HG03575 (cell line): ENCODE measurements at regions not wholly inside any gene's neighbourhood (a gene's known extent, or its start where the extent isn't known, plus 50 kb on each side); places are given as distances from the start of the nearest gene placed in this dataset.
"Not testable (repeated sequence)": the region's sequence is repeated elsewhere in the genome, so short reads cannot be mapped to it uniquely, and the experiment has no call there.

Experiments used
- ATAC-seq: cut with Tn5 transposase; IDR thresholded peaks from one replicate; pipeline ENCODE4 v1.9.1; 2021; ENCODE audit not compliant: unreplicated experiment, insufficient number of reproducible peaks, low FRiP score; ENCODE audit errors: extremely low read depth

DNA sequence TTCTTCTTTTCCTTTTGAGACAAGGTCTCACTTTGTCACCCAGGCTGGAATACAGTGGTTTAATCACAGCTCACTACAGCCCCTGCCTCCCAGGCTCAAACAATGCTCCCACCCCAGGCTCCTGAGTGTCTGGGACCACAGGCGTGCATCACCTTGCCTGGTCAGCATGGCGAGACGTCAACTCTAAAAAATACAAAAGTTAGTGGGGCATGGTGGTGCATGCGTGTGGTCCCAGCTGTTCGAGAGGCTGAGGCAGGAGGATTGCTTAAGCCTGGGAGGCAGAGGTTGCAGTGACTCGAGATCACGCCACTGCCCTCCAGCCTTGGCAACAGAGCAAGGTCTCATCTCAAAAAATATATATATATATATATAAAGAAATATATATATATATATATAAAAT lies 242.4 kb downstream of the SHOX start:
- ATAC-seq, result no peak

DNA sequence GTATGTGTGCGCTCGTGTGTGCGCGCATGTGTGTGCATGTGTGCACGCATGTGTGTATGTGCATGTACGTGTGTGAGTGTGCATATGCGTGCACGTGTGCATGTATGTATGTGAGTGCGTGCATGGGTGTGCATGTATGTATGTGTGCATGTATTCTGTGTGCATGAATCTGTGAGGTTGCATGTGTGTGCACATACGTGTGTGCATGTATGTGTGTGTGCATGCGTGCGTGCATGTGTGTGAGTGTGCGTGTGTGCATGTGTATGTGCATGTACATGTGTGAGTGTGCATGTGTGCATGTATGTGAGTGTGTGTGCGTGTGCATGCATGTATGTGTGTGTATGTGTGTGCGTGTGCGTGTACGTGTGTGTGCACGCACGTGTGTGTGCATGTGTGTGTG lies 241.5 kb downstream of the SHOX start:
- no peak for ATAC-seq

DNA sequence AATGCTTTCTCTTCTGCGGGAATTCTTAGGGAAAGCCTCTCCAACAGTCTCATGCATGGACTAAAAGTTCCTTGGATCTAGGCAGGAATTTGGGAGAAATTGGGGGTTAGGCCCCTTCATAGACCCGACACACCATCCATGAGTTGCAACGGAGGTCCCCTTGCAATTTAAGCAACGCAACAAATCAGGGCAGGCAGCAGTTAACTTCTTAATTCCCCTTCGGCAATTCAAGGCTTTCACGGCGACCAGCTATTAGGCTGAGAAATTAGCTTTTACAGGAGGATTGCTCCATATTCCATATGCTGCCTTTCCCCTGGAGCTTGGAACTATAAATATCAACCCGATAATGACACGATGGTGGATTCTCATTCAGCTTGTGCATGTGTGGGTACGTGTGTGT lies 241.0 kb downstream of the SHOX start:
- no peak for ATAC-seq

GRCh38 chrX:867966-868647 lies 237.5 kb downstream of the SHOX start:
- ATAC-seq, result no peak

GRCh38 chrX:867502-867901 lies 236.9 kb downstream of the SHOX start:
- no peak for ATAC-seq

GRCh38 chrX:866441-866990 lies 235.9 kb downstream of the SHOX start:
- ATAC-seq, result no peak

- ATAC-seq, result no peak
Measured at GRCh38 chrX:865422-865821, 234.8 kb downstream of the SHOX start.

DNA sequence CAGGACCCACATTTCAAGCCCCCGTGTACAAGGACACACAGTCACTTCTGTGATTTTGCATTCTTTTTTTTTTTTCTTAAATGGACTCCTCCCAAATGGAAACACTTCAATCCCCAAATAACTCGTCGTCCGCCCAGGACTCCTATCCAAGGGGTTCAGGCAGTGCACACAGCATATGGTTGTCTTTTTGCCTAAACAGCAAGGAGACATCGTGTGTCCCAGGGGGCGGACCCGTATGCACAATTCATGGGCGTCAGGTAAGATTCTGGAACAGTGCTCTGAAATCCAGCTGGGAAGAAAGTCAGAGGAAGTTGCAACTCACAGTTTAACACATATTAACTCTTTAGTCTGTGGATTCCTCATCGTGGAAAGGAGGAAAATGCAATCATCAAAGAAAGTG lies 231.3 kb downstream of the SHOX start:
- no peak for ATAC-seq

DNA sequence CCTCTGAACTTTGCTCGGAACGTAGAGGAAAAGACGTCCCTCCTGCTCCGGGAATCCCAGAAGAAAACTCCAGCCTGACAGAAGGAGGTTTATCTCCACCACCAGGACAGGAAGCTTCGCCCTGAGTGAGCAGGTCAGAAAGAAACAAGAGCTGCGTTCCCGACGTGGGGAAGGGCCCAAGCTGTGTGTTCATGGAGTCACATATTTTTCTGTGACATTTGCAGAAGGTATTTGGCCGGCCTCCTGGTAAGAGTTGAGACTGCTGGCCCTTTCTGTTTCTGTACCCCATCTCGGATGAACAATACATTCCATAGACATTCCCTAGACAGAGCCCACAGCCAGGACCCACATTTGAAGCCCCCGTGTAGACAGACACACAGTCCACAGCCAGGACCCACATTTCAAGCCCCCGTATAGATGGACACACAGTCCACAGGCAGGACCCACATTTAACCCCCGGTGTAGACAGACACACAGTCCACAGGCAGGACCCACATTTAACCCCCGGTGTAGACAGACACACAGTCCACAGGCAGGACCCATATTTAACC lies 230.8 kb downstream of the SHOX start:
- no peak for ATAC-seq

DNA sequence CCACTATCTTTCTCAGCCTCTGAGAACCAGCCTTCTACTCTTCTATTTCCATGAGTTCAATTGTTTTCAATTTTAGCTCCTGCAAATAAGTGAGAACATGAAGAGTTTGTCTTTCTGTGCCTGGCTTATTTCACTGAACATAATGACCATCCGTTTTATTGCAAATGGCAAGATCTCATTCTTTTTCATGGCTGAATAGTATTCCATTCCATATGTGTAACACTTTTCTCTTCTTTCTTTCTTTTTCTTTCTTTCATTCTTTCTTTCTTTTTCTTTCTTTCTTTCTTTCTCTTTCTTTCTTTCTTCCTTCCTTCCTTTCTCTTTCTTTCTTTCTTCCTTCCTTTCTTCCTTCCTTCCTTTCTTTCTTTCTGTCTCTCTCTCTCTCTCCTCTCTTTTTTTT lies 228.7 kb downstream of the SHOX start:
- ATAC-seq, result no peak

DNA sequence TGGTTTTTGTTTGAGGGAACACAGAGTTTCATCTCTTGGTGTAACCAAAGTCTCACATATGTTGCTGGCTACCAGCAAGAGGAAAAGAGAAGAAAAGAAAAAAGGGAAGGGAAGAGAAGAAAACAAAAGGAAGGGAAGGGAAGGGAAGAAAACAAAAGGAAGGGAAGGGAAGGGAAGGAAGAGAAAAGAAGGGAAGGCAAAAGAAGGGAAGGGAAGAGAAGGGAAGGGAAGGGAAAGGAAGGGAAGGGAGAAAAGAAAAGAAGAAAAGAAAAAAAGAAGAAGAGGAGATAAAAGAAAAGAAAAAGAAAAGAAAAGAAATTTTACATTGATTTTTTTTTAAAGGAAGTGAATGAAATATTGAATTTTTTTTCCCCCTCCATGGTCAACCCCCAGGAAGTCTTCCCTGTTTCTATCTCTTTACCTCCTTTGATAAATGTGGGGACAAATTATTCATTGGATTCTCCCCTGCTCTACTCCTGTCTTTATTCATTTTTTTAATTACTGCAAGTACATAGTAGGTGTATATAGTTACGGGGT lies 228.0 kb downstream of the SHOX start:
- no peak for ATAC-seq

DNA sequence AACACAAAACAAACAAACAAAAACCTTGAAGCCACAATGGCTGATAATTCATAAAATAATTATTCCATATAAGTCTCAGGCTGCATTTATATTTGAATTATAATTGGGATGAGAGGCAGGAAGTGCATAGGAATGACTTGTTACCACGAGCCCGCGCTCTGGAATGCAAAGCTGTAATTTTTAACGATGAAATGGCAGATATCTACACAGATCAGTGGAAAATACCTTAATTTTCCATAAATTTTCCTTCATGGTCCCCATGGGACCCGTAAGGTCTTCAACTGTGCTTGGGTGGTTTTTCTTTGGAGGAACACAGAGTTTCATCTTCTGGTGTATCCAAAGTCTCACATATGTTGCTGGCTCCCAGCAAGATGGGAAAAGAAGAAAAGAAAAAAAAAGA lies 226.8 kb downstream of the SHOX start:
- ATAC-seq, result no peak

- no peak for ATAC-seq
Measured at GRCh38 chrX:856566-857290, 226.1 kb downstream of the SHOX start.

DNA sequence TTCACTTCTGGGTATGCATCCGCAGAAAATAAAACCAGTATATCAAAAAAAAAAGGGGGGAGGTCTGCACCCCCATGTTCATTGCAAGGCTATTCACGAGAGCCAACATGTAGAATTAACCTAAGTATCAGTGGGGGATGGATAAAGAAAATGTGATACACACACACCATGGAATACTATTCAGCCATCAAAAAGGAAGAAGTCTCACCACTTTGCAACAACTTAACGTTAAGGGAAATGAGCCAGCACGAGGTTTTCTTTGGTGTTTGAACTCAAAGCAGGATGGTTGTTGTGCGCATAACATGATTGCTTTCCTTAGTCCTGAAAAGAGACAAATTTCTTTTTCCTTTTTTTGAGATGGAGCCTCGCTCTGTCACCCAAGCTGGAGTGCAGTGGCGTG lies 222.7 kb downstream of the SHOX start:
- ATAC-seq, result no peak

DNA sequence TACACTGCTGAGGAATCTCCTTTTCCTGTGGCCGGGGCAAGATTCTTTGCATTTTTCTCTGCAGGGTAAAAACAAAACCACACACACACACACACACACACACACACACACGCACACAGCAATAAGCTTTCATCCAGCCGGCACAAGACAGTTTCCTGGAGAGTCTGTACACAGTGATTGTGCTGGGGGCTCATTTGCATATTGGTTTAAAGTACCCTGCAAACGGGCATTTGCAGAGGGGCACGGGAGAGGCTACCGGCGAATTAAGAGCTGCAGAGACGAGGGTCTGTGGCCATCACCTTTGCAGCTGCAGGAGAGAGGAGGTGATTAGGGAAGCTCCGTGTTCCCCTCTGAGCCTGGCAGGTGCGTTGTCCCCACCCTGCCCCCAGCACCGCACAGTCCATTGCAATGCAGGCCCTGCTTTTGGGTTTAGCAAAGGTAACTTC lies 219.9 kb downstream of the SHOX start:
- ATAC-seq, result no peak

- no peak for ATAC-seq
Measured at GRCh38 chrX:848386-848785, 217.8 kb downstream of the SHOX start.

DNA sequence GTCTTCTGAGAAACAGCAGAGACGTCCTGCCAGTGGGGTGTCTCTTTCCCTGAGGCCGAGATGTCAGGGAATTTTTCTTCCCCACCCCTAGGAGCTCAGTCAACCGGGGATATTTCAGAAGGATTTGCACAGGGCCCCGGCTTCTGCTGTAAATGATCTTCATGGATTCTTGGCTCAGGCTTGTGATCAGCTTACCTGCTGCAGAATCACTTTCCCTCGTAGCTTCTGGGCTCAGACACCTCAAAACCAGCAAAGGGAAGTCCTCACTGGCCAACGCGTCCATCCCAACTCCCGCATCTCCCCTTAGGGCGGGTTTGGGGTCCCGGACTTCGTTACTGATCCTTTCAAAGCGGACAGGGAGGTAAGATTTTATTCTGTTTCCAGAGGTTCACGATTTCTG lies 212.7 kb downstream of the SHOX start:
- ATAC-seq, result no peak

DNA sequence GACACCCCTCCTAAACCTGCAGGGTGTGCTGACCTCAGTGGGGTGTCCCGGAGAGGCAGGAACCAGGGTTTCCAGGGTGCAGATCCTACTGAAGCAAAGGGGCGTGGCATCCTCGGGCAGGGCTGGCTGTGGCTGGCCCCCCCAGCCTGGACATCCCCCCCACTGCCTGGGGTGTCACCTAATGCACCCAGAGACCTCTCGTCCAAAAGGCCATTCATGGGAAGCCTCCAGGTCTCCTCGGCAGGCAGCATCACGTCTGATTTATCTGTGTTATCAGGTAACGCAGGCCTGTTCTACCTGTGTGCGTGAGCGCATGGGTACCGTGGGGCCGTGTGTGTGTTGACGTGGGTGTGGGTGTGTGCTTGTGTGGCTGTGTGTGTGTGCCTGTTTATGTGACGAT lies 210.0 kb downstream of the SHOX start:
- no peak for ATAC-seq

DNA sequence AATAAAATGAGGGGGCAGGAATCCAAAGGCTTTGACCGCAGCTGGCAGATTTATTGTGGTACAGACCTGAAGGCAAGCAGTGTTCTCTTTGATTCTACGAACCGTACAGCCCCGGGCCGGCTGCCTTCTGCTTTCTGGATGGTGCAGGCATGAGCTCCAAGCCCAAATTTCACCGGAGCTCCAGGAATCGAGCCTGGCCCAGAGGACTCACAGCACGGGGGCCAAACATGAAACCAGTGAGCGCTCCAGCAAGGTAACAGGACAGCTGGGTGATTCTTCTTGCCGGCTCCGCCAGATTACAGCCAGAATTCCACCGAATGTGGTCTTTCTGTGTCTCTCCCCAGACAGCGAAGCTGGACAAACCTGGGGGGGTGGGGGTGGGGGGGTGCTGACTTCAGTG lies 208.1 kb downstream of the SHOX start:
- not testable (repeated sequence) for ATAC-seq

DNA sequence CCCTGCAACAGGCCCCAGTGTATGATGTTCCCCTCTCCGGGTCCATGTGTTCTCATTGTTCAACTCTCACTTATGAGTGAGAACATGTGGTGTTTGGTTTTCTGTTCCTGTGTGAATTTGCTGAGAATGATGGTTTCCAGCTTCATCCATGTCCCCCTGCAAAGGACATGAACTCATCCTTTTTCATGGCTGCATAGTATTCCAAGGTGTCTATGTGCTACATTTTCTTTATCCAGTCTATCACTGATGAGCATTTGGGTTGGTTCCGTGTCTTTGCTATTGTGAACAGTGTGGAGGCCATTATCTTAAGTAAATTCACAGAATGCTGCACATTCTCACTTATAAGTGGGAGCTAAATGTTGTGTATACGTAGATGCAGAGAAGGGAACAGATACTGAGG lies 205.3 kb downstream of the SHOX start:
- ATAC-seq, result not testable (repeated sequence)
